SHP77 (cell line): ENCODE measurements at regions not wholly inside any gene's neighbourhood (a gene's known extent, or its start where the extent isn't known, plus 50 kb on each side); places are given as distances from the start of the nearest gene placed in this dataset.
"Not testable (repeated sequence)": the region's sequence is repeated elsewhere in the genome, so short reads cannot be mapped to it uniquely, and the experiment has no call there.

Source experiments
- DNase-seq, 2 experiments: peaks; one replicate each; lab custom pipeline; 2025; lab: John Stamatoyannopoulos, UW

DNA sequence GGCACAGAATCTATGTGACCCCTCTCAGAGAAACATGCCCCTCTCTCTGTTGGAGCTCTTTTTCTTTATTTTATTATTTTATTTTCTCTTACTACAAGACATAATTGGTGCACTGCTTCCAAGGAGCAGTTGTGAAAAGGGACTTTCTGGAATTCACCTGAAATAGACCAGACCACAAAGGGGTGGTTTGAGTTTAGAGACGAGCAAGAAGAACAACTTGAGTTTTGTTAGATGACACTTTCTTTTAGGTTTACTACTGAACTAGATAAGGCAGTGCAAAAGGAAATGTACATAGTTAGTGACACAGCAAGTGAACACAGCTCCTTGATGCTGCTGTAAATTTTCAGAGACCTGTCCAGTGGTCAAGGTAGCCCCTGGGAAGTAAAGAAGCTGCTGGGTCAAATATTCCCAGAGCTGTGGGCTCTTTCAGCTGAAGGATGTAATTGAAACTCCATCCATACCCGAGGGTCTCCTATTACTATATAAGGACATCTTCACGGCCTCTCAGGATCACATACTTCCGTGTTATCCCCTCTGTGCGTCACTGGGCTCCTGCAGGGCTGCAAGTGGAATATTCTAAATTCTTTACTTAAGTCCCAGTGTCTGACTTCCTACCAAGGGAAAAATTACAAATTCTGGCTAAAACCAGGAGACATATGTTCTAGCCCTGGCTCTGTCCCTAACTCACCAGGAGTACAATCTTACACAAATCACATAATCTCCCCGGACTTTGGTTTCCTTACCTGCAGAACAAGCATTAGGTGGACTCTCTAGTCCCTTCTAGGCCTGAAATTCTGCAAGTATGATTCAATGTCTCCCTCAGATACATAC is 69.1 kb upstream of the ADTRP start:
- DNase-seq, result no peak

GRCh38 chr6:11847068-11847467 is 68.5 kb upstream of the ADTRP start:
- not testable (repeated sequence) for DNase-seq

- DNase-seq, result no peak
Observed at GRCh38 chr6:11845664-11846577, 67.3 kb upstream of the ADTRP start.

DNA sequence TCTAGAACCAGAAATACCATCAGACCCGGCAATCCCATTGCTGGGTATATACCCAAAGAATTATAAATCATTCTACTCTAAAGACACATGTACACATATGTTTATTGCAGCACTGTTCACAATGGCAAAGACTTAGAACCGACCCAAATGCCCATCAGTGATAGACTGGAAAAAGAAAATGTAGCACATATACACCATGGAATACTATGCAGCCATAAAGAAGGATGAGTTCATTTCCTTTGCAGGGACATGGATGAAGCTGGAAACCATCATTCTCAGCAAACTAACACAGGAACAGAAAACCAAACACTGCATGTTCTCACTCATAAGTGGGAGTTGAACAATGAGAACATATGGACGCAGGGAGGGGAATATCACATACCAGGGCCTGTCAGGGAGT is 64.2 kb upstream of the ADTRP start:
- not testable (repeated sequence) for DNase-seq

- DNase-seq, result no peak
Observed at GRCh38 chr6:11835065-11835464, 56.5 kb upstream of the ADTRP start.

- no peak for DNase-seq
Observed at GRCh38 chr6:11833626-11834592, 55.3 kb upstream of the ADTRP start.

DNA sequence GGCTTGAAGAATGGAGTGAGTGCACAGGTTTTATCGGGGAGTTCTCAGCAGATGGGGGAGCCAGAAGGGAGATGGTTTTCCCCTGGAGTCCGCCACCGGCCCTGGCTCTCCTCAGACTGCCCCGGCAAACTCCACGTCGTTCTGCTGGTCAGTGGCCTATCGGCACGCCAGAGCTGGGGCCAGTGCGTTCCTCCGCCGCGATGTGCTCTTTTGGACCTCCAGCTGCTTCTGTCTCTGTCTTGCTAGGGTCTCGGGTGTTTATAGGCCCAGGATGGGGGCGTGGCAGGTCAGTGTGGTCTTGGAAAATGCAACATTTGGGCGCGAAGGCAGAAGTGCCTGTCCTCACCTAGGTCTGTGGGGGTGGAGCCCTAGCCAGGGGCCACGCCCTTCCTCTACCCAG is 53.0 kb upstream of the ADTRP start:
- DNase-seq, result no peak

DNA sequence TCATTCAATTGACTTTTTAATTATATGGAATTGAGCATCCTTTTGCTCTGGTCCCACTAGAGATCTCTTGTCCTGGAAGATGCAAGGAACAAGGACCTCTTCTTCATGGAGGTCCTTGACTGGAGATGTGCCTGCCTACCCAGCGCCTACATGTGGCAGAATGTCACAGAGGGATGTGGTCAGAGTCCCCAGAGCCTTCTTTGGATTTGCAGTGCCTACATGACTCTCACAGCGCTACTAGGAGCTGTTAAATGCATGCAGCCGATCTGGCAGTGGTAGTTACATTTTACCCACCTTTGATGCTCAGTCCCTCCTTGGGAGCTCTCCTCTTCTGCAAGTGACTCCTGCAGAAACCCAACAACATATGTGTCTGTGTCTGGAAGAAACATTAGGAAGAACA is 51.9 kb upstream of the ADTRP start:
- no peak for DNase-seq

DNA sequence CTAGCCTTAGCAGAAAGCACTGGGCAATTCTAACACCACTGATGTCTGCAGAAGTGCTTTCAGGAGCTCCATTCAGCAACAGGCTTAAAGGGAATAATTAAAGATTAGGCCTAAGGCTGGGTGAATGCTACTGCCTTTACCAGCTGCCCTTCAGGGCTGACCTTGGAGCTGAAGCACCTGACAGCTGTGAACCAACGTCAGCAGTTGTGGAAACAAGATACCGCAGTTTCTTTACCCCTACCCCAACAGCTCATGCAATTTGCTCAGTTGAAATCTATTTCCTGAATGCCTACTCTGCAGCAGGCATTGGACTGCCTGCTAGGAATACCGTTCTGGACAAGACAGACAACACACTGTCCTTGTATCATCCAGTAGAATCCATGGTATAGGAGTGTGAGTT is 51.5 kb upstream of the ADTRP start:
- peak in 1 of 2 experiments; percentile 15 for DNase-seq

DNA sequence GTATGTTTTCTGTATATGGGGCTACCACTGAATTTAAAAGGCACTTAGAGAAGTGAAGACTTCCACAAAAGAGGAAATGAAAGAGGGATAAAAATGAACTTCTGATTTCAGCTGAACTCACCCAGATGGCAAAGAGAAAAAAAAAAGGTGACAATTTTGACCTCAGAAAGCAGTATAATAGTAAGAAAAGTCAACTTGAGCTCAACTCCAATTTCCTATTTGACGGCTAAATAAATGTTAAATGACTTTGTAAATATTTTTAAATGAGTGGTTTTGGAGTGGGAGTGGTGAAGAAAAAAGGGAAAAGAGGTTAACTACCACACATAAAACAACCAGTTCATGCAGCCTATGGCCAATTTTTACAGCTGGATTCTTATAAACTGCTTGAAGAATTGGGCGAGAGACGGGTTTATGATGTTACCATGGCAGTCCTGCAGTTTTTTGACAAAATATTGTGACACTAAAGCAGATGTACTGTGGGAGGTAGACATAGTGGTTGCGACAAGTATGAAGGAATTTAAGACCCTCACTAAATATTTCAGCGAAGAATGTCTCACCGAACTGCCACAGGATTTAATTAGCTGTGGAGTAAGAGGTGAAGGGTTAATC is 49.8 kb upstream of the ADTRP start:
- no peak for DNase-seq
